H1 (cell line): ENCODE measurements at regions not wholly inside any gene's neighbourhood (a gene's known extent, or its start where the extent isn't known, plus 50 kb on each side); places are given as distances from the start of the nearest gene placed in this dataset.

Source experiments
- CTCF ChIA-PET: fragments of 300-600 bp; sonication (Branson Sonifier 250); formaldehyde crosslinking; loops from one replicate; lab custom pipeline; 2021; ENCODE audit not compliant: partially characterized antibody; lab: Charles Lee
- POLR2A ChIA-PET: fragments of 300-600 bp; sonication (Branson Sonifier 250); formaldehyde crosslinking; loops from one replicate; lab custom pipeline; 2021; ENCODE audit warnings: inconsistent platforms; ENCODE audit not compliant: partially characterized antibody; lab: Charles Lee
- DNase-seq, 2 experiments: peaks; one replicate each; pipeline versions ENCODE4 v3.0.0 to v3.0.0-alpha.2; 2010 to 2022; ENCODE audit warnings: low spot score in 2 of 2, low read depth in 1 of 2, mixed read lengths in 1 of 2
- FAIRE-seq: peaks from 2 replicates; lab custom pipeline; 2011; peaks lifted over from hg19 to GRCh38; lab: Jason Lieb, UNC
- H2AFZ ChIP-seq: 2 replicates; pipeline ENCODE4 v1.8.1; 2012; ENCODE audit warnings: low read length, inconsistent platforms
- H2AK5ac ChIP-seq: 2 replicates; pipeline ENCODE4 v1.6.1; 2013; ENCODE audit warnings: low read depth, low read length
- H2BK120ac ChIP-seq: replicated peaks from 2 replicates; pipeline ENCODE3; 2013; ENCODE audit warnings: low read depth, low read length, inconsistent platforms
- H2BK12ac ChIP-seq: 2 replicates; pipeline ENCODE4 v1.6.1; 2013; ENCODE audit warnings: low read depth, low read length
- H2BK15ac ChIP-seq: 2 replicates; pipeline ENCODE4 v1.6.1; 2013; ENCODE audit warnings: low read length
- H2BK20ac ChIP-seq: 2 replicates; pipeline ENCODE4 v1.6.1; 2013; ENCODE audit warnings: low read length
- H2BK5ac ChIP-seq: 2 replicates; pipeline ENCODE4 v1.6.1; 2013; ENCODE audit warnings: low read depth, low read length
- H3K14ac ChIP-seq: 2 replicates; pipeline ENCODE4 v1.6.1; 2013; ENCODE audit warnings: inconsistent platforms; ENCODE audit not compliant: insufficient read length
- H3K18ac ChIP-seq: 2 replicates; pipeline ENCODE4 v1.6.1; 2013; ENCODE audit warnings: low read length; ENCODE audit errors: extremely low read depth
- H3K23ac ChIP-seq: 2 replicates; pipeline ENCODE4 v1.6.1; 2013; ENCODE audit warnings: inconsistent platforms; ENCODE audit not compliant: insufficient read length
- H3K23me2 ChIP-seq: 2 replicates; pipeline ENCODE4 v1.6.1; 2013; ENCODE audit warnings: low read depth, low read length
- H3K27ac ChIP-seq: 2 replicates; pipeline ENCODE4 v1.6.1; 2011; ENCODE audit warnings: low read depth, low read length, inconsistent platforms
- H3K27me3 ChIP-seq, 4 experiments: replicated peaks in 1 of 4; 1 replicate in 1 of 4; 2 replicates in 3 of 4; pipeline versions ENCODE4 v1.6.1 to v1.8.1; 2011 to 2013; ENCODE audit warnings: low read length in 3 of 4, mild to moderate bottlenecking in 3 of 4, inconsistent platforms in 2 of 4, mixed read lengths in 2 of 4, moderate library complexity in 1 of 4; ENCODE audit not compliant: control insufficient read depth in 3 of 4, insufficient read depth in 3 of 4; ENCODE audit errors: extremely low read depth in 1 of 4
- H3K36me3 ChIP-seq, 4 experiments: 2 replicates each; pipeline versions ENCODE4 v1.6.1 to v1.8.1; 2011 to 2013; ENCODE audit warnings: mild to moderate bottlenecking in 4 of 4, low read length in 3 of 4, moderate library complexity in 2 of 4, control low read depth in 1 of 4, inconsistent platforms in 1 of 4; ENCODE audit not compliant: insufficient read depth in 4 of 4, control insufficient read depth in 2 of 4
- H3K4ac ChIP-seq: replicated peaks from 2 replicates; pipeline ENCODE3; 2013; ENCODE audit warnings: low read length, low read depth, mixed read lengths, inconsistent platforms; ENCODE audit not compliant: insufficient read length
- H3K4me1 ChIP-seq, 4 experiments: replicated peaks in 1 of 4; 1 replicate in 1 of 4; 2 replicates in 3 of 4; pipeline versions ENCODE4 v1.6.1 to v1.8.1; 2011 to 2013; ENCODE audit warnings: low read length in 3 of 4, inconsistent platforms in 2 of 4, mixed read lengths in 1 of 4; ENCODE audit not compliant: insufficient read depth in 4 of 4, control insufficient read depth in 3 of 4
- H3K4me2 ChIP-seq, 2 experiments: 2 replicates each; pipeline versions ENCODE4 v1.6.1 to v1.8.1; 2011 to 2013; ENCODE audit warnings: low read depth in 2 of 2, low read length in 2 of 2, control low read depth in 1 of 2, inconsistent platforms in 1 of 2, mild to moderate bottlenecking in 1 of 2; ENCODE audit not compliant: insufficient read depth in 1 of 2
- H3K4me3 ChIP-seq, 4 experiments: fragments of 200-600, 300-600 bp in 1 of 4; sonication (generic), shearing (Covaris generic), sonication (Bioruptor Twin) in 1 of 4; 2 replicates each; pipeline versions ENCODE4 v1.5.1 to v1.8.1; 2011 to 2016; ENCODE audit warnings: low read length in 4 of 4, low read depth in 3 of 4, control low read depth in 2 of 4, inconsistent platforms in 2 of 4, mild to moderate bottlenecking in 2 of 4, mixed read lengths in 1 of 4, moderate library complexity in 1 of 4; ENCODE audit not compliant: insufficient read depth in 2 of 4; ENCODE audit errors: extremely low read depth in 1 of 4
- H3K56ac ChIP-seq: replicated peaks from 2 replicates; pipeline ENCODE3; 2013; ENCODE audit warnings: low read depth, mild to moderate bottlenecking, mixed read lengths, low read length, inconsistent platforms; ENCODE audit not compliant: insufficient read length
- H3K79me1 ChIP-seq: 2 replicates; pipeline ENCODE4 v1.6.1; 2013; ENCODE audit warnings: low read depth, low read length, control low read depth
- H3K79me2 ChIP-seq, 2 experiments: 2 replicates each; pipeline versions ENCODE4 v1.6.1 to v1.8.1; 2012 to 2013; ENCODE audit warnings: low read length in 2 of 2, mild to moderate bottlenecking in 2 of 2, inconsistent platforms in 1 of 2; ENCODE audit not compliant: insufficient read depth in 2 of 2, control insufficient read depth in 1 of 2
- H3K9ac ChIP-seq, 4 experiments: replicated peaks in 1 of 4; 1 replicate in 1 of 4; 2 replicates in 3 of 4; pipeline versions ENCODE4 v1.6.1 to v1.8.1; 2011 to 2013; ENCODE audit warnings: low read depth in 3 of 4, low read length in 3 of 4, control low read depth in 2 of 4, mild to moderate bottlenecking in 2 of 4, moderate library complexity in 2 of 4, inconsistent platforms in 1 of 4; ENCODE audit errors: extremely low read depth in 1 of 4
- H3K9me3 ChIP-seq, 2 experiments: 2 replicates each; pipeline versions ENCODE4 v1.6.1 to v1.8.1; 2012 to 2013; ENCODE audit warnings: mild to moderate bottlenecking in 2 of 2, moderate library complexity in 2 of 2, control low read depth in 1 of 2, inconsistent platforms in 1 of 2, low read depth in 1 of 2, low read length in 1 of 2, mixed read lengths in 1 of 2; ENCODE audit not compliant: insufficient read depth in 2 of 2
- H4K20me1 ChIP-seq, 2 experiments: replicated peaks in 1 of 2; 2 replicates each; pipeline versions ENCODE3 to v1.8.1; 2011 to 2013; ENCODE audit warnings: inconsistent platforms in 2 of 2, low read length in 2 of 2, mild to moderate bottlenecking in 1 of 2; ENCODE audit not compliant: insufficient read depth in 2 of 2, control insufficient read depth in 1 of 2
- H4K5ac ChIP-seq: 2 replicates; pipeline ENCODE4 v1.6.1; 2013; ENCODE audit warnings: low read length, low read depth, mixed read lengths, inconsistent platforms; ENCODE audit not compliant: insufficient read length
- H4K8ac ChIP-seq: 2 replicates; pipeline ENCODE4 v1.8.0; 2013; ENCODE audit warnings: mild to moderate bottlenecking, moderate library complexity, low read length, inconsistent platforms; ENCODE audit not compliant: insufficient read depth; ENCODE audit errors: extremely low read depth
- H4K91ac ChIP-seq: replicated peaks from 2 replicates; pipeline ENCODE3; 2013; ENCODE audit warnings: low read length, mixed read lengths, inconsistent platforms; ENCODE audit not compliant: insufficient read length
- BACH1 ChIP-seq: IDR thresholded peaks from 2 replicates; pipeline ENCODE4 v1.6.1; 2012; ENCODE audit warnings: low read length, improper control_type of control experiment
- BRCA1 ChIP-seq: IDR thresholded peaks from 2 replicates; pipeline ENCODE4 v1.6.1; 2012; ENCODE audit warnings: low read depth, low read length, improper control_type of control experiment
- CHD1 ChIP-seq: IDR thresholded peaks from 2 replicates; pipeline ENCODE4 v1.6.1; 2012; ENCODE audit warnings: low read depth, low read length, improper control_type of control experiment
- EP300 ChIP-seq, 2 experiments: IDR thresholded peaks; 1 replicate in 1 of 2; 2 replicates in 1 of 2; pipeline ENCODE4 v1.6.1; 2011 to 2012; ENCODE audit warnings: low read depth in 2 of 2, low read length in 2 of 2, mild to moderate bottlenecking in 2 of 2, borderline replicate concordance in 1 of 2, inconsistent platforms in 1 of 2, moderate library complexity in 1 of 2
- GABPA ChIP-seq: IDR thresholded peaks from 2 replicates; pipeline ENCODE4 v1.6.1; 2011; ENCODE audit warnings: mild to moderate bottlenecking, low read length, moderate library complexity, borderline replicate concordance; ENCODE audit not compliant: insufficient read depth
- PHF8 ChIP-seq: fragments of 200-600 bp; sonication (generic); conservative IDR thresholded peaks from 2 replicates; pipeline ENCODE4 v1.7.1; 2012; ENCODE audit warnings: low read depth, mild to moderate bottlenecking, inconsistent platforms, low read length, moderate library complexity
- POU5F1 ChIP-seq: IDR thresholded peaks from 2 replicates; pipeline ENCODE4 v1.6.1; 2011; ENCODE audit warnings: low read depth, mild to moderate bottlenecking, low read length, moderate library complexity
- RAD21 ChIP-seq, 2 experiments: IDR thresholded peaks in 1 of 2; conservative IDR thresholded peaks in 1 of 2; 2 replicates each; pipeline ENCODE4 v1.6.1; 2011; ENCODE audit warnings: low read depth in 2 of 2, low read length in 2 of 2, improper control_type of control experiment in 1 of 2, inconsistent platforms in 1 of 2, mild to moderate bottlenecking in 1 of 2, moderate library complexity in 1 of 2
- RBBP5 ChIP-seq: IDR thresholded peaks from 2 replicates; pipeline ENCODE4 v1.7.1; 2012; ENCODE audit warnings: low read depth, mild to moderate bottlenecking, inconsistent platforms, low read length, moderate library complexity, borderline replicate concordance
- SAP30 ChIP-seq: fragments of 300-600 bp; sonication (generic); IDR thresholded peaks from 2 replicates; pipeline ENCODE4 v1.7.1; 2012; ENCODE audit warnings: low read length, moderate library complexity, mild to moderate bottlenecking, inconsistent platforms; ENCODE audit not compliant: insufficient read depth, insufficient replicate concordance
- SP2 ChIP-seq: IDR thresholded peaks from 2 replicates; pipeline ENCODE4 v1.6.1; 2012; ENCODE audit warnings: mild to moderate bottlenecking, low read length, inconsistent platforms
- WGBS, 2 experiments: shearing (Covaris generic) in 1 of 2; methylation state at CpG; one replicate each; pipeline versions ENCODE4 v1.1.6 to v1.1.7; 2013 to 2015; ENCODE audit warnings: low lambda C conversion rate in 2 of 2, mixed read lengths in 2 of 2, inconsistent platforms in 1 of 2, low coverage in 1 of 2, missing lambda C conversion rate in 1 of 2; ENCODE audit not compliant: insufficient replicate concordance in 2 of 2, insufficient coverage in 1 of 2, insufficient read length in 1 of 2; ENCODE audit errors: extremely low coverage in 1 of 2, missing lambda C conversion rate in 1 of 2; 5-methylcytosine and 5-hydroxymethylcytosine counted together
- TF ChIP-seq, protein P1 (sequence below): IDR thresholded peaks from 2 replicates; pipeline ENCODE4 v1.6.1; 2012; ENCODE audit warnings: low read length, inconsistent platforms

DNA sequence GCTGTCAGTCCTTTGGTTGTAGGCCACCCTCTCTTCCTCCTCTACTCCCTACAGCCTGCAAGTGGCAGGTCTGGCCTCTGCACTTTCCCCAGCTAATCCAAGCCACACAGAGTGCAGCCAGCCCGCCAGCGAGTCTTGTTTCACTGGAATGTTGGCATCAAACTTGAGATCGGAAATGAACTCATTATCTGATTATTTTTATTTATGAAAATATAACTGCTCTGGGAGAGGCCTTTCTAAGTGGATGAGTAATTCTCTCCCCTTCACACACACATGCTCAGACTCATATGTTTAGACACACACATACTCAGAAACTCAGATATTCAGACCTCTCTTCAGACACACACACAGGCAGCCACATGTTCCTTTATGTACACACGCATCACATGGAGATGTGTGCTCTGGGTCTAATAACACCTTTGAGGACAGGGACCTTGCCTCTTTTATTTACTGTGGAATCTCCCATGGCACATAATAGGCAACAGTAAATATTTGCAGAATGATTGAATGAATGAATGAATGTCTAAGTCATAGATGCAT lies 151.3 kb downstream of the ZFP36L2 start:
- CTCF ChIA-PET: no interaction called here
- Histone ChIP-seq H3K9me3 (no peaks in the 10 kb centered on the region), H2BK120ac (no peak overlapping the region), H3K79me1 (no peaks in the 10 kb centered on the region), H3K23ac (no peak overlapping the region), H2AFZ (no peak overlapping the region), H3K9ac (no peak overlapping the region), H2BK12ac (no peak overlapping the region), H3K4me1 (peaks cover 0 to 3% (median 0%) of the 10 kb centered on the region in 4 experiments; a peak in 2 of 7 replicates), H2BK5ac (no peak overlapping the region), H4K20me1 (no peaks in the 10 kb centered on the region), H4K8ac (no peak overlapping the region), H3K79me2 (no peaks in the 10 kb centered on the region), H4K91ac (no peak overlapping the region), H3K23me2 (no peaks in the 10 kb centered on the region), H3K56ac (no peak overlapping the region), H4K5ac (no peak overlapping the region), H3K14ac (no peak overlapping the region), H3K27me3 (no peaks in the 10 kb centered on the region), H2AK5ac (no peak overlapping the region), H2BK15ac (no peak overlapping the region), H3K4me2 (no peak overlapping the region), H3K18ac (no peak overlapping the region), H3K36me3 (no peaks in the 10 kb centered on the region), H3K4me3 (no peak overlapping the region), H3K4ac (no peak overlapping the region), H2BK20ac (no peak overlapping the region), H3K27ac (no peak overlapping the region)
- POLR2A ChIA-PET: no interaction called here
- DNase-seq (no peak), FAIRE-seq (no peak)
- WGBS, 2 experiments: 90% methylated on average over 4 of the region's 4 CpGs; no CpG with 5 or more reads in 1 of the 2 experiments
- TF ChIP-seq RBBP5 (no peak), SAP30 (no peak), EP300 (IDR thresholded peaks at IDR 0.05; ENCODE audit: borderline replicate concordance in 1 of 2, low read depth in 2 of 2, low read length in 2 of 2) (no peak), POU5F1 (no peak), BACH1 (no peak), PHF8 (no peak), RAD21 (IDR thresholded peaks at IDR 0.05 in 1 of 2, conservative IDR thresholded peaks at IDR 0.05 in 1 of 2; ENCODE audit: low read depth in 2 of 2, low read length in 2 of 2) (no peak), BRCA1 (no peak), GABPA (no peak), SP2 (no peak), CHD1 (no peak)
- TF ChIP-seq, protein P1, sequence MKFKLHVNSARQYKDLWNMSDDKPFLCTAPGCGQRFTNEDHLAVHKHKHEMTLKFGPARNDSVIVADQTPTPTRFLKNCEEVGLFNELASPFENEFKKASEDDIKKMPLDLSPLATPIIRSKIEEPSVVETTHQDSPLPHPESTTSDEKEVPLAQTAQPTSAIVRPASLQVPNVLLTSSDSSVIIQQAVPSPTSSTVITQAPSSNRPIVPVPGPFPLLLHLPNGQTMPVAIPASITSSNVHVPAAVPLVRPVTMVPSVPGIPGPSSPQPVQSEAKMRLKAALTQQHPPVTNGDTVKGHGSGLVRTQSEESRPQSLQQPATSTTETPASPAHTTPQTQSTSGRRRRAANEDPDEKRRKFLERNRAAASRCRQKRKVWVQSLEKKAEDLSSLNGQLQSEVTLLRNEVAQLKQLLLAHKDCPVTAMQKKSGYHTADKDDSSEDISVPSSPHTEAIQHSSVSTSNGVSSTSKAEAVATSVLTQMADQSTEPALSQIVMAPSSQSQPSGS: no peak
